SIG-M5 treated with dmso at 0.1 percent for 504 hours (cell line): ENCODE measurements at regions not wholly inside any gene's neighbourhood (a gene's known extent, or its start where the extent isn't known, plus 50 kb on each side); places are given as distances from the start of the nearest gene placed in this dataset.
"Not testable (repeated sequence)": the region's sequence is repeated elsewhere in the genome, so short reads cannot be mapped to it uniquely, and the experiment has no call there.

ENCODE experiments used
- DNase-seq: peaks from one replicate; lab custom pipeline; 2025; ENCODE audit not compliant: unreplicated experiment; lab: John Stamatoyannopoulos, UW

- no peak for DNase-seq
Observed at GRCh38 chr7:67661-68395, 124.5 kb upstream of the FAM20C start.

GRCh38 chr7:68629-69028, 123.7 kb upstream of the FAM20C start:
- DNase-seq: no peak

GRCh38 chr7:69052-69451, 123.3 kb upstream of the FAM20C start:
- not testable (repeated sequence) for DNase-seq

GRCh38 chr7:69499-70123, 122.8 kb upstream of the FAM20C start:
- DNase-seq: not testable (repeated sequence)

- not testable (repeated sequence) for DNase-seq
Observed at GRCh38 chr7:70207-70606, 122.2 kb upstream of the FAM20C start.

- not testable (repeated sequence) for DNase-seq
Observed at GRCh38 chr7:70989-71388, 121.4 kb upstream of the FAM20C start.

GRCh38 chr7:72266-73057, 119.9 kb upstream of the FAM20C start:
- not testable (repeated sequence) for DNase-seq

GRCh38 chr7:73058-73331, 119.4 kb upstream of the FAM20C start:
- not testable (repeated sequence) for DNase-seq

GRCh38 chr7:74008-74540, 118.3 kb upstream of the FAM20C start:
- DNase-seq: not testable (repeated sequence)

GRCh38 chr7:75511-75910, 116.9 kb upstream of the FAM20C start:
- not testable (repeated sequence) for DNase-seq

- DNase-seq: not testable (repeated sequence)
Observed at GRCh38 chr7:76202-76601, 116.2 kb upstream of the FAM20C start.

- not testable (repeated sequence) for DNase-seq
Observed at GRCh38 chr7:76829-77395, 115.5 kb upstream of the FAM20C start.

- not testable (repeated sequence) for DNase-seq
Observed at GRCh38 chr7:78862-79261, 113.5 kb upstream of the FAM20C start.

- not testable (repeated sequence) for DNase-seq
Observed at GRCh38 chr7:79400-80055, 112.8 kb upstream of the FAM20C start.

GRCh38 chr7:80259-81067, 111.9 kb upstream of the FAM20C start:
- no peak for DNase-seq

GRCh38 chr7:81068-81925, 111.1 kb upstream of the FAM20C start:
- no peak for DNase-seq

- no peak for DNase-seq
Observed at GRCh38 chr7:81926-82756, 110.2 kb upstream of the FAM20C start.

GRCh38 chr7:82757-83155, 109.6 kb upstream of the FAM20C start:
- no peak for DNase-seq
